GM19397 (cell line): ENCODE measurements at regions not wholly inside any gene's neighbourhood (a gene's known extent, or its start where the extent isn't known, plus 50 kb on each side); places are given as distances from the start of the nearest gene placed in this dataset.
A peak's percentile ranks its signal among the peaks of the same experiment; 100 is the strongest.

Experiments used
- ATAC-seq: cut with Tn5 transposase; IDR thresholded peaks from one replicate; pipeline ENCODE4 v1.9.1; 2021; ENCODE audit warnings: mild to moderate bottlenecking, moderate library complexity; ENCODE audit not compliant: unreplicated experiment

GRCh38 chr3:8239095-8239494 lies 262.5 kb upstream of the LMCD1 start:
- ATAC-seq = no peak

DNA sequence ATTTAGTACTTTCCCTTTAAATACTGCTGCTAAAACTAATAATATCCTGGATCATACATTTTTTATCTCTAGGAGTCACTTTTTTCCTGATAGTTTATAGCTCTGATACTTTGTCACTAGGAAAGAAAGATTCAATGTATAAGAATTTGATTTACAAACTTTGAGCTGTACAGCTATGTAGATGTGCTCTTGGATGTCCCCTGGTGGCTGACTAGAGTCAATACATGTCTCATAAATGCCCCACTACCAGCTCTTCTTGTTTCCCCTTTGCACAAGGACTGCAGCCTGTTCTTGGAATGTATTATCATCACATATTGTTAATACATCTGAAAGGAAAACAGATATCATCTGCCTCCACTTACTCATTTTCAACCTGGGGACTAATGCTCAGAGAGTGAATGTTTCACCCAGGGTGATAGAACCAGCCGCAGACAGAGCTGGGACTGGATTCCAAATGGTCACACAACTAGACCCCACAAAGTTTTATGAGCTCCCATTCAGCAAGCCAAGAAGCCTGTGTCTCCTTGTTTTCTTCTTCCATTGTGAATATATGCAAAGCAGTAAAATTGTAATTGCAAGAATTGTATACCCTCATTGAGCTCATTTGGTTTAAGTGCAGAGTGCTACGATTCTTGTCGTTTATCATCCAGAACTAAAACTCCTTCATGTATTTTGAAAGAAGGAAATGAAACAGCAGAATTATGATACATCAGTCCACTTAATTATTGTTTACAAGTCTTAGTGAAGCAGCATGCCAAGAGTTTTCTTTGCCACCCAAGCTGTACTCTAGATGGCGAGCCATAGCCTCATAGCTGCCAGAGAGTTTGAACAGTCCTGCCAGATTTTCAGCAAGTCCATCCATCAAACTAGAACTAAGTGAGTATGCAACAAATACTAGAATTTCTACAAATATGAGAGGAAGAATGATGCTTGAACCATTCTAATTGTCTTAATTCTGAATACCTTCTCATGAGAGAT lies 261.6 kb upstream of the LMCD1 start:
- ATAC-seq = peak; percentile 95

DNA sequence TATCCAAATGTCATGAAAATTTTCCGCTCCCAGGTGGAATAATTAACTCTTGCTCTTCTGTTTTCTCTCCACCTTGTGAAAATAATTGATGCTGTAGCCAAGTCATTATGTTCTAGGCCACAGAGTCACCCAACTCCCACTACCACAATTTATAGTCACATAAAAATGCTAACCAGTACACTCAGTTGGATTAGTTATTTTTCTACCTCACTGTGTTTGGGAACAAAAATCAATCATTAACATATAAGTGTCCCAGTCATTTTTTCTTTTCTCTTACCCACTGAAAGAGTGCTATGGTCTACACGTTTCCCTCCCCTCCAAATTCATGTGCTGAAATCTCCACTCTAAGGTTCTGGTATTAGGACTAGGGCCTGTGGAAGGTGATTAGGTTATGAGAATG lies 255.6 kb upstream of the LMCD1 start:
- ATAC-seq = no peak

- no peak for ATAC-seq
Observed at GRCh38 chr3:8253201-8253600, 248.4 kb upstream of the LMCD1 start.

DNA sequence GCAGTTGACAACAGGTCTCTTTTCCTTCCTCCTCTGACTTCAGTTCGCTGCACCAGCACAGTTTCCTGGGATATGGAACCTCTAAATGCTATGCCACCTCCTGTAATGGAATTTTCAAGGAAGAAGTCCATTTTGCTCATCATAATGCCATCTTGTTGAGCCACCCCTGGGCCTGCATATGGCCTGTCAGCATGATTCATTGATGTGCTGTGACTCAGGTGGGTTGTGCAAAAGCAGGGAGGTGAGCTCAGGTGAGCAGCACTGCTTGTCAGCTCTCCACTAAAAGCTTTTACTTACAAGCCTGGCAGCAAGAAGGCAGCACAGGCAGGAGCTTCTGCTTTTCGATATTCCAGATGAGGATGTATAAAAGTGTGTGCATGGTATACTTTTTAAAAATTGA lies 247.1 kb upstream of the LMCD1 start:
- ATAC-seq = no peak

- no peak for ATAC-seq
Observed at GRCh38 chr3:8255725-8256124, 245.9 kb upstream of the LMCD1 start.

DNA sequence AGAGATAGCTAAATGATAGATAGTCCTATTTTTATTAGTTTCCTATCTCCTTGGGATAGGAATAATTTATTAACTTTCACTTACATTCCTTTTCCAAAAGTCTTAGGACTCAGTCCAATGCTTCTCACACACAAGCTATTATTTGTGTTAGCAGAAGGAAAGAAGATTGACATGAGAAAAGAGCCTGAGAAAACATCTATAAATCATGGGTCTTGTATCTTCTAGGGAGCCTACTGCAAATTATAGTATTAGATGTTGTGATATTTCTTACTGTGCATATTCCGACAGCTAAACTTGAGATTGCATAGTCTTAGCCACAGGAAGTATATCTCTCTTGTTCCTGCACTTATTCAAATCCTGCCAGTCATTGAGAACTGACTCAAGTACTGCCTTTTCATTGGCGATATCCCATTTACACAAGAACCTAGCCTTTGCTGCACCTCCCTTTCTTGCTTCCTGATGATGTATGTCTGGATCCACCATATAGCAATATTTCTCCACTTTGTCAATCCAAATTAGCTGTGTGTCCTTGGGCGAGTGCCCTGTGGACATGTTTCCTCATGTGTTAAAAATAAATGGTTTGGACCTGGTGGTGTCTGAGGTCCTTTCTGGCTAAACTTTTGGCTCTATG lies 245.1 kb upstream of the LMCD1 start:
- no peak for ATAC-seq

DNA sequence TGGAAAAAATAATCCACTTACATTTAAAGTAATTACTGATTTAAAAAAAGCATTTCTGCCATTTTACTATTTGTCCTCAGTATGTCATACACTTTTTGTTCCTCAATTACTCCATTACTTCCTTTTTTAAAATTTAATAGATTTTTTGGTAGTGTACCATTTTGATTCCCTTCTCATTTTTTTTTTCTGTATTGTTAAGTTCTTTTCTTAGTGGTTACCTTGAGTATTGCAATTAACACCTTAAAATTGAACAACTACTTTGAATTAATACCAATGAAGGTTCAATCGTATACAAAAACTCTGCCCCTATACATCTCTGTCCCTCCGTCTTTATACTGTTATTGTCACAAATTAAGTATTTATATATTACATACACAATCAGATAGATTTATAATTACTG lies 240.6 kb upstream of the LMCD1 start:
- no peak for ATAC-seq

DNA sequence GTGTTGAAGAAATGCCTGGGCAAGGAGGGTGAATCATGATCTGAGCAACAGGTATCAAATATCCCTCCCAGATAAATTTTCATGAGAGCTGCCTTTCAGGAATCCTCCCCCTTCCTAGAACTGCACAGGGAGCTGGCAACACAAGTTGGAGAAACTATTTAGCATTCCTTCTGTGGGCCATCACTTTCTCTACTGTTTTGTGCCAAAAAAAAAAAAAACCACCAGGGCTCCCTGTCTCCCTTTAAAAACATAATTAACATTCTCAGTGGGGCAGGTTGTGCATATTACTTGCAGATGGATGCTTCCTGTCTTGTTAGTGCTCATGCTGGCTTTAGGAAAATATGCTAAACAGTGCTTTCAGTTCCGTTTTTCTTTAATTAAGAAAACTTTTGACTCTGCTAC lies 234.9 kb upstream of the LMCD1 start:
- no peak for ATAC-seq

DNA sequence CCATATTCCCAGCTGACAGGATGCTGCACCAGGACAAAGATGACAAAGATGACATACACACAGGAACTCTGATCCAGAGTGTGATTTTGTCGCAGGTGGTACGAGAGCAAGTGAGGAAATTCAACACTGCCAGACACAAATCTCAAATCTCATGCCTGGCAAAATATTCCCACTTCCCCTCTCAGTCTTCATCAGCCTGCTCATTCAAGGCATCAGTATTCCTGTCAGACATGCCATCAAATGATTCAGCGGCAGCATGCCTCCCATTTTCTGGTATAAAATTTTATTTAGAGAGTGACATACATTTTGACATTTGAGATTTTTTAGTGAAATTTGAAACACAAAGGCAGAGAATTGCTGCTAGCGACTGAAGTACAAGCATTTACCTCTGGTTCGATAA lies 228.1 kb upstream of the LMCD1 start:
- no peak for ATAC-seq

GRCh38 chr3:8276056-8276455 lies 225.6 kb upstream of the LMCD1 start:
- ATAC-seq = no peak

DNA sequence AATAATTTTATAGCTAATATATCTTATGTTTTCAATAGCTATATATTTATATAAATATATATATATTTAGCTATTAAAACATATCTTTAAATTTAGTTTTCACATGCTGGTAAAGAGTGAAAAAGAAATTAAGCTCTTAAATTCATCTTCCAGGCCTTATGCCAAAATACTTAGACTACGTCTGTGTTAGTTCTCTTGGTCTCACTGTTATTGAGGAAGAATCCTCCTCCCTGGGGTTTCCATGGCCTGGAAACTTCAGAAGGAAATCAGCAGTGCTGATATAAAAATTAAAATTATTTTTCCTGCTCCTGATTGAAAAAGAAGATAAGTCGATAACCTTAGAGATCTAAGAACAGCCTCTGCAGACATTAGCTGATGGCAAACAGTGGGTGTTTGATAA lies 225.1 kb upstream of the LMCD1 start:
- ATAC-seq = no peak

GRCh38 chr3:8278448-8278847 lies 223.2 kb upstream of the LMCD1 start:
- no peak for ATAC-seq

DNA sequence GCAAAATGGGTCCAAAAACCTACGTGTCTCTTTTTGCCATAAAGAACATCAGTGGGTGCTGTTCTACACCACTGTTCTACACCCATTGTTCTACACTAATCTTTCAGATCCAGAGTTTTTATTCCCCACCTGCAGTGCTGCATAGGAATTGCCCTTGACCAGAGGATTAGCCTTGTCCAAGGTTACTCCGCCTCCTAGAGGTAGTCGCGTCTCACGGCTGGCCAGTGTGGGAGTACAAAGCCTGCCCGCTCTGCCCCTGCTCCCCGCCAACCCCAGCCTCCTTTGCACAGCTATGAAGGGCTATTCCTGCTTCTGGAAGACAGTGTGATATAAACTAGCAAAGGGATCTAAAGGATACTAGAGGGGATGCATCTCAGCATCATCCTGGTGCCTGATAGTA lies 222.1 kb upstream of the LMCD1 start:
- ATAC-seq = no peak

GRCh38 chr3:8279886-8280550 lies 221.6 kb upstream of the LMCD1 start:
- ATAC-seq = no peak

DNA sequence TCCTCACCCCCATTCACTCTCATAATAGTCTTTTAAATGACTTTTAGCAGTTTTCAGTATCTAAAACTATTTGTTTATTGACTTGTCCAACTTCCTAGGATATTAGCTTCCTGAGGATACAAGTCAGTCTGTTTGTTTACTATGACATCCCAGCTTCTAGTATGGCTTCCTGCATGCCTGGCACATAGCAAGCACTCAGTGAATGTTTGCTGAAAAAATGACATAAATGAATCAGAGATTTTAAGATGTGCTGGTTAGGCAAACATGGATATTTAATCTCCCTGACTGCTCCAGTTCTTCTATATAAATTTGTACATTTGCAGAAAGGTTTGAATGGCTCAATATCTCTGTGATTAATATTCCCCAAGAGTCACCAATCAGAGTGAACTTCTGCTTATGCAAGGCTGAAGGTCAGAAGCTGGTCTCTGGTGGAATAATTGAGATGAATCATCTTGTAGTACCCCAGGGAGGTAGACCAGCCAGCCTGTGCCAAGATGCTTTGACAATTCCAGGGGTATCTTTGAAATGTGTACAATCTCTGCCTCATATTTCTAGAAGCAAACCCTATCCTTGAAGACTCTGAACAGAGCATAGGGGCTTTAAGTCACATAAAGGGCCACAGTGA lies 219.0 kb upstream of the LMCD1 start:
- ATAC-seq = no peak

GRCh38 chr3:8283193-8283592 lies 218.4 kb upstream of the LMCD1 start:
- ATAC-seq = no peak

- ATAC-seq = no peak
Observed at GRCh38 chr3:8286086-8286485, 215.5 kb upstream of the LMCD1 start.

DNA sequence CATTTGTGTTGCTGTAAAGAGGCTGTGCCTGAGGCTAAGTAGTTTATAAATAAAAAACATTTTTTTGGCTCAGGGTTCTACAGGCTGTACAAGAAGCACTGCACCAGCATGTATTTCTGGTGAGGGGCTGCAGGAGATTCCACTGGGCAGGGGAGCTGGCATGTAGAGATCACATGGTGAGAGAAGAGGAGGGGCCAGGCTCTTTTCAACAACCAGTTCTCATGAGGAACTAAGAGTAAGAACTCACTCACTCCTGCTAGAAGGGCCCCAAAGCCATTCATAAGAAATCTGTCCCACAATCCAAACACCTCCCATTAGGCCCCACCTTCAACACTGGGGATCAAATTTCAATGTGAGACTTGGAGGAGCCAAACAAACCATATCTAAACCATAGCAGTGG lies 214.9 kb upstream of the LMCD1 start:
- no peak for ATAC-seq

DNA sequence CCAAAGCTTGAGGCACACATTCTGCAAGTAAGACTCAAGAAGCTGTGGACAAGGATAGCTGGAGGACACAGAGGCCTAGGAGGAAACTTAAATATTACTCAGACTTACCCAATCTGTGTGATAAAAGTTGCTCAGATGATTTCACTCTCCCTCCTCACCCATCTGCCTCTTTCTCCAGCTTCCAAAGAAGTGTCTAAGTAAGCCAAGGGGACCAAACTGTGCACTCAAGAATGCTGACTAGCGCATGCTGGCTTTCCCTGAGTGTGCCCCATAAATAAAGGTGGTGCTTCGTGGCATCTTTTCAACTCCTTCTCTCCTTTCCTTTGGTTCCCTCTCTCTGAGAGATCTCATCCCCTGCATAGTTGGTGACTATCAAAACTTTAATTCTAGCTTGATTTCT lies 211.0 kb upstream of the LMCD1 start:
- no peak for ATAC-seq

- no peak for ATAC-seq
Observed at GRCh38 chr3:8296461-8296860, 205.2 kb upstream of the LMCD1 start.
